D721Med (cell line): ENCODE measurements at regions not wholly inside any gene's neighbourhood (a gene's known extent, or its start where the extent isn't known, plus 50 kb on each side); places are given as distances from the start of the nearest gene placed in this dataset.

Source experiments
- DNase-seq: peaks from one replicate; pipeline ENCODE4 v3.0.0; 2011; ENCODE audit warnings: low spot score; ENCODE audit not compliant: insufficient read length
- FAIRE-seq: peaks from 2 replicates; lab custom pipeline; 2011; peaks lifted over from hg19 to GRCh38; lab: Jason Lieb, UNC
- TF ChIP-seq, protein P1 (sequence below): IDR thresholded peaks from 2 replicates; pipeline ENCODE4 v1.5.1; 2012; ENCODE audit warnings: mild to moderate bottlenecking, control low read depth; ENCODE audit not compliant: insufficient read depth; ENCODE audit errors: missing control alignments

DNA sequence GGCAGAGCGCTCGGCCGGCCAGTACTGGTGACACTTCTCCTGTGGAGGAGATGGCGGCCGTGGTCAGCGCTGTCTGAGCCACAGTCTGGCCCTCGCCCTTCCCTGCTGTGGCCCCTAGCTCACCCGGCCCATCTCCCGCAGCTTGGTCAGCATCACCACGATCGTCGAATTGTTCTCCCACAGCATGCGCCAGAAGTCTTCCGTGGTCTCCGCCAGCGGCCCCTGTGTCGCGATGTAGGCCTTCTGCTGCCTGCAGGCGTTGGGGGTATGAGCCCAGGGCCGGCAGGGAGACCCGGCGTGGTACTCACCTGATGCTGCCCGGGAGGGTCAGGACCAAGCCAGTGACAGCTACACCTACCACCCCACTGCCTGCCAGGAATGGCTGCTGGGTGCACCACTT, 130.1 kb downstream of the PTPRS start:
- no peak for DNase-seq

DNA sequence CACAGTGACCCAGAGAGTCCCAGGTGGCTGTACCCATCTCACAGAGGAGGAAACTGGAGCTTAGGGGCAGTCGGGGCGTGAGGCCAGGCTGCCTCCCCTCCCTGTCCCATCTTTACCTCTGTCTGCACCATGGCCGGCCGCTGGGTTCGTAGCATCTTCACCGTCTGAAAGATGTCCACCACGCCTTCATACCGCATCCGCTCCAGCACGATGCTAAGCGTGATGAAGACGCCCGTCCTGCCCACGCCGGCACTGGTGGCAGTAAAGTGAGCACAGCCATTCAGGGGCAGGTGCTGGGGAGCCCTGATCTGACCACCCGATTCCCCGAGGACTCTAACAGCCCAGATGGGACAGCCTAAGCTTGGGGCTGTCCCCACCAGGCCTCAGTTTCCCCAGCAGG, 132.8 kb downstream of the PTPRS start:
- DNase-seq (no peak), FAIRE-seq (no peak)
- TF ChIP-seq, protein P1, sequence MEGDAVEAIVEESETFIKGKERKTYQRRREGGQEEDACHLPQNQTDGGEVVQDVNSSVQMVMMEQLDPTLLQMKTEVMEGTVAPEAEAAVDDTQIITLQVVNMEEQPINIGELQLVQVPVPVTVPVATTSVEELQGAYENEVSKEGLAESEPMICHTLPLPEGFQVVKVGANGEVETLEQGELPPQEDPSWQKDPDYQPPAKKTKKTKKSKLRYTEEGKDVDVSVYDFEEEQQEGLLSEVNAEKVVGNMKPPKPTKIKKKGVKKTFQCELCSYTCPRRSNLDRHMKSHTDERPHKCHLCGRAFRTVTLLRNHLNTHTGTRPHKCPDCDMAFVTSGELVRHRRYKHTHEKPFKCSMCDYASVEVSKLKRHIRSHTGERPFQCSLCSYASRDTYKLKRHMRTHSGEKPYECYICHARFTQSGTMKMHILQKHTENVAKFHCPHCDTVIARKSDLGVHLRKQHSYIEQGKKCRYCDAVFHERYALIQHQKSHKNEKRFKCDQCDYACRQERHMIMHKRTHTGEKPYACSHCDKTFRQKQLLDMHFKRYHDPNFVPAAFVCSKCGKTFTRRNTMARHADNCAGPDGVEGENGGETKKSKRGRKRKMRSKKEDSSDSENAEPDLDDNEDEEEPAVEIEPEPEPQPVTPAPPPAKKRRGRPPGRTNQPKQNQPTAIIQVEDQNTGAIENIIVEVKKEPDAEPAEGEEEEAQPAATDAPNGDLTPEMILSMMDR = no peak

More for the DNA sequence above, 130.1 kb downstream of the PTPRS start:
- TF ChIP-seq, protein P1 = no peak
- no peak for FAIRE-seq

DNA sequence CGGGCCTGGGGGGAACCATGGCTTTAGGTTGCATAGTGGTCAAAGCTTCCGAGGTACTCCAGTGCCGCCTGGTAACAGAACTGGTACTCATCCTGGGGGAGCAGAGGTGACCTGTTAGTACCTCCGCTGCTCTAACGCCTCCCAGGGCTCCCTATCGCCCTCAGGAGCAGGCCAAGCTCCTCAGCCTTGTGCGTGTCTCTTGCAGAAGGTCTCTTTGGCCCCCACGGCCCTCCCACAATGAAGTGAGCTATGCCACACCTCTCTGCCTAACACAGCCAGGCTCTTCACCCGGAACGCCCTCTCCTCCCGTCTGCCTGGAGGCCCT, 133.9 kb downstream of the PTPRS start:
- DNase-seq = no peak
- TF ChIP-seq, protein P1 = no peak
- no peak for FAIRE-seq

DNA sequence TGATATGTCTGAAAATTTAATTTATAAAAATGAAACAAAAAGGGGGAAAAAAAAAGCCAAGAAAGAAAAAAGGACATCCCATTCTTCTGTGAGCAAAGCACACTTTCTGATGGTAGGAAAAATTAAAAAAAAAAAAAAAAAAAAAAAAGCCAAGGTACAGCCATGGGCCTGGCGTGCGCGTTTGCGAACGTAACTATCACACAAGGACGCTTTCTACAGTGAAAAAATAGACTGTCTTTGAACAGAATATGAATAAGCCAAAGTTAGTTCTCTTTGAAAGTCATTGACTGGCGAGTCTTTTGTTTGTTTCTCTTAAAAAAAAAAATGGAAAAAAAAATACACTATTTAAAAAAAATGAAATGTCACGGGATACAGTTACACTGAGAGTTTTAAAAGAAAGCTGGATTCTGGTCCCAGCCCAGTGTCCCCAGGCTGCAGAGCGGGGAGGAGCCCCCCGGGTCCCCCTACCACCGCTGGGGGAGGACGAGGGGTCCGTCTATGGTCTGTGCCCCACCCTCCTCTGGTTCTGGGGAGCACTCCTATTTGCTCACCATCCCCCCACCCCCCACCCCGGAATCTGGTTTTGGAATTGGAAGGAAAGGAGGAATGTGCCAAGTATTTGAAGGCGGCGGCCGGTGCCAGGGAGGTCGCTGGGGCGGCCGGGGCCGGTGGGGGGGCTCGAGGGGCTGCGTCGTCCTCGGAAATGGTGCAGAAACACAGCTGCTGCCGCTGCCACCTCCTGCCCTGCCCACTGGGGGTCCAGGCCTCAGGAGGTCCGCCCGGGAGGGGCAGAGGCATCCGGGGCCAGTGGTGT, 134.5 kb downstream of the PTPRS start:
- DNase-seq = no peak
- TF ChIP-seq, protein P1 = no peak
- no peak for FAIRE-seq

DNA sequence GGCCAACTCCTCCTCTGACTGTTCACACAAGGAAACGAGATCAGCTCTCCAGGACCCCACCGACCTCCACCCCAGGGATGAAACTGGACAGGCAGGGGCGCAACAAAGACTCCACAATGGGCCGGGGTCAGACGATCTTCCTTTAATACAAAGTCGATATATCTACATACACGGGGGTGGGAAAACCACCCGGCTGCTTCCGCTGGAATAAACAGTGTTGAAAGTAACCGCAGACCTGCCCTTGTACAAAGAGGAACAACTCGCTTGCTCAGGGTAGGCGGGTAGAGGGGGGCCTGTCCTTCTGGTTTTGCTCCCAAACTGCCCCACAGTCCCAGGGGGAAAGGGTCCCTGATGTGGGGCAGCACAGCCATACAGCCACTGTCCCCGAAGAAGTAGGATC, 135.2 kb downstream of the PTPRS start:
- no peak for FAIRE-seq
- no peak for DNase-seq
- TF ChIP-seq, protein P1 = no peak

DNA sequence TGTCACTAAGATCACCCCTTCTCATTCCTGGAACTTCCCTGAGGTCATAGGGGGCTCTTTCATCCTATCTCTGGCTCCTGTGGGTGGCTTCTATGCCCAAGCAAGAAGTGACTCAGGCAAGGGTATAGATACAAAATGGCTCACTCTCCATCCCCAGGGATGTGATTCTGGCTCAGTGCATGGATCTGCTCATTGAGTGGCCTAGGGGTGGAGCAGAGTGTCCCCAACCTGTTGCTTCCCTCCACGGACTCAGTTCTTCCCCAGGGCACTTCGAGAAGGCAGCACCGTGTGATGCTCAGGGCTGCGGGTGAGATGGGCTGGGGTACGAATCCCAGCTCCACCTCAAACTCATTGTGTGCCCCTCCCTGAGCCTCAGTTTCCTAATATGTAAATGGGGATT, 136.4 kb downstream of the PTPRS start:
- FAIRE-seq (no peak), DNase-seq (no peak)
- TF ChIP-seq, protein P1 = no peak
